ENCODE measurements at regions not wholly inside any gene's neighbourhood (a gene's known extent, or its start where the extent isn't known, plus 50 kb on each side); places are given as distances from the start of the nearest gene placed in this dataset.

GRCh38 chr13:111407381-111408131, 87.1 kb downstream of the TEX29 start:
- Histone ChIP-seq H3K27me3 (ENCODE audit: insufficient read depth, low read length) (no peaks in the 10 kb centered on the region), H3K4me1 (ENCODE audit: insufficient read depth, low read length) (no peaks in the 10 kb centered on the region), H3K4me3 (ENCODE audit: low read length) (no peak overlapping the region), H3K9me3 (ENCODE audit: low read depth, low read length) (no peaks in the 10 kb centered on the region)

GRCh38 chr13:111409413-111409812, 89.0 kb downstream of the TEX29 start:
- Histone ChIP-seq H3K4me1 (ENCODE audit: insufficient read depth, low read length) (no peaks in the 10 kb centered on the region), H3K9me3 (ENCODE audit: low read depth, low read length) (no peaks in the 10 kb centered on the region), H3K4me3 (ENCODE audit: low read length) (no peak overlapping the region), H3K27me3 (ENCODE audit: insufficient read depth, low read length) (no peaks in the 10 kb centered on the region)

- Histone ChIP-seq H3K9me3 (ENCODE audit: low read depth, low read length) (no peaks in the 10 kb centered on the region), H3K4me1 (ENCODE audit: insufficient read depth, low read length) (no peaks in the 10 kb centered on the region), H3K27me3 (ENCODE audit: insufficient read depth, low read length) (no peaks in the 10 kb centered on the region), H3K4me3 (ENCODE audit: low read length) (no peak overlapping the region)
Observed at GRCh38 chr13:111410232-111411021, 90.0 kb downstream of the TEX29 start.

- H3K4me1 ChIP-seq (ENCODE audit: insufficient read depth, low read length): no peaks in the 10 kb centered on the region
- no peaks in the 10 kb centered on the region for H3K27me3 ChIP-seq (ENCODE audit: insufficient read depth, low read length)
- no peaks in the 10 kb centered on the region for H3K9me3 ChIP-seq (ENCODE audit: low read depth, low read length)
- H3K4me3 ChIP-seq (ENCODE audit: low read length): no peak overlapping the region
Observed at GRCh38 chr13:111411151-111411858, 90.9 kb downstream of the TEX29 start.

GRCh38 chr13:111411919-111412650, 91.6 kb downstream of the TEX29 start:
- Histone ChIP-seq H3K27me3 (ENCODE audit: insufficient read depth, low read length) (no peaks in the 10 kb centered on the region), H3K9me3 (ENCODE audit: low read depth, low read length) (no peaks in the 10 kb centered on the region), H3K4me1 (ENCODE audit: insufficient read depth, low read length) (no peaks in the 10 kb centered on the region), H3K4me3 (ENCODE audit: low read length) (no peak overlapping the region)

- H3K27me3 ChIP-seq (ENCODE audit: insufficient read depth, low read length): no peaks in the 10 kb centered on the region
- H3K4me3 ChIP-seq (ENCODE audit: low read length): no peak overlapping the region
- no peaks in the 10 kb centered on the region for H3K4me1 ChIP-seq (ENCODE audit: insufficient read depth, low read length)
- no peaks in the 10 kb centered on the region for H3K9me3 ChIP-seq (ENCODE audit: low read depth, low read length)
Observed at GRCh38 chr13:111413407-111414187, 93.2 kb downstream of the TEX29 start.

- Histone ChIP-seq H3K4me3 (ENCODE audit: low read length) (no peak overlapping the region), H3K4me1 (ENCODE audit: insufficient read depth, low read length) (no peaks in the 10 kb centered on the region), H3K27me3 (ENCODE audit: insufficient read depth, low read length) (no peaks in the 10 kb centered on the region), H3K9me3 (ENCODE audit: low read depth, low read length) (no peaks in the 10 kb centered on the region)
Observed at GRCh38 chr13:111414341-111414740, 93.9 kb downstream of the TEX29 start.

- Histone ChIP-seq H3K4me1 (ENCODE audit: insufficient read depth, low read length) (no peaks in the 10 kb centered on the region), H3K4me3 (ENCODE audit: low read length) (no peak overlapping the region), H3K9me3 (ENCODE audit: low read depth, low read length) (no peaks in the 10 kb centered on the region), H3K27me3 (ENCODE audit: insufficient read depth, low read length) (no peaks in the 10 kb centered on the region)
Observed at GRCh38 chr13:111415246-111415645, 94.8 kb downstream of the TEX29 start.

- no peaks in the 10 kb centered on the region for H3K4me1 ChIP-seq (ENCODE audit: insufficient read depth, low read length)
- H3K9me3 ChIP-seq (ENCODE audit: low read depth, low read length): no peaks in the 10 kb centered on the region
Observed at GRCh38 chr13:111415765-111416164, 95.3 kb downstream of the TEX29 start.

GRCh38 chr13:111418101-111418500, 97.7 kb downstream of the TEX29 start:
- no peaks in the 10 kb centered on the region for H3K27me3 ChIP-seq (ENCODE audit: insufficient read depth, low read length)
- no peaks in the 10 kb centered on the region for H3K9me3 ChIP-seq (ENCODE audit: low read depth, low read length)
- no peaks in the 10 kb centered on the region for H3K4me1 ChIP-seq (ENCODE audit: insufficient read depth, low read length)
- H3K4me3 ChIP-seq (ENCODE audit: low read length): no peak overlapping the region

More at GRCh38 chr13:111415765-111416164, 95.3 kb downstream of the TEX29 start:
- H3K27me3 ChIP-seq (ENCODE audit: insufficient read depth, low read length): no peaks in the 10 kb centered on the region
- no peak overlapping the region for H3K4me3 ChIP-seq (ENCODE audit: low read length)

- no peaks in the 10 kb centered on the region for H3K9me3 ChIP-seq (ENCODE audit: low read depth, low read length)
- no peak overlapping the region for H3K4me3 ChIP-seq (ENCODE audit: low read length)
- H3K4me1 ChIP-seq (ENCODE audit: insufficient read depth, low read length): no peaks in the 10 kb centered on the region
- no peaks in the 10 kb centered on the region for H3K27me3 ChIP-seq (ENCODE audit: insufficient read depth, low read length)
Observed at GRCh38 chr13:111420113-111420876, 99.9 kb downstream of the TEX29 start.

- H3K4me1 ChIP-seq (ENCODE audit: insufficient read depth, low read length): no peaks in the 10 kb centered on the region
Observed at GRCh38 chr13:111421216-111421615, 100.8 kb downstream of the TEX29 start.

GRCh38 chr13:111422348-111422747, 101.9 kb downstream of the TEX29 start:
- H3K4me1 ChIP-seq (ENCODE audit: insufficient read depth, low read length): no peaks in the 10 kb centered on the region
- no peak overlapping the region for H3K4me3 ChIP-seq (ENCODE audit: low read length)
- no peaks in the 10 kb centered on the region for H3K27me3 ChIP-seq (ENCODE audit: insufficient read depth, low read length)
- no peaks in the 10 kb centered on the region for H3K9me3 ChIP-seq (ENCODE audit: low read depth, low read length)

More at GRCh38 chr13:111421216-111421615, 100.8 kb downstream of the TEX29 start:
- Histone ChIP-seq H3K4me3 (ENCODE audit: low read length) (no peak overlapping the region), H3K9me3 (ENCODE audit: low read depth, low read length) (no peaks in the 10 kb centered on the region), H3K27me3 (ENCODE audit: insufficient read depth, low read length) (no peaks in the 10 kb centered on the region)

Measured in mononuclear cell (primary cell).